Ovary (tissue), 3 donors: ENCODE measurements at regions not wholly inside any gene's neighbourhood (a gene's known extent, or its start where the extent isn't known, plus 50 kb on each side); places are given as distances from the start of the nearest gene placed in this dataset.

ENCODE experiments used
- POLR2A ChIP-seq: fragments of 450-650 bp; IDR thresholded peaks from one replicate; pipeline ENCODE4 v1.6.1; 2017; ENCODE audit warnings: antibody characterized with exemption, mild to moderate bottlenecking, moderate library complexity
- TF ChIP-seq, protein P1 (sequence below), 3 donors: fragments of 450-650 bp in 2 of 3; fragments of 200-600 bp in 1 of 3; IDR thresholded peaks; one replicate each; pipeline versions ENCODE4 v1.5.1 to v1.8.0; 2016 to 2022; ENCODE audit warnings: antibody characterized with exemption in 3 of 3, mild to moderate bottlenecking in 1 of 3
- donor health status: DM: no; HTN: no; CAD: no.

DNA sequence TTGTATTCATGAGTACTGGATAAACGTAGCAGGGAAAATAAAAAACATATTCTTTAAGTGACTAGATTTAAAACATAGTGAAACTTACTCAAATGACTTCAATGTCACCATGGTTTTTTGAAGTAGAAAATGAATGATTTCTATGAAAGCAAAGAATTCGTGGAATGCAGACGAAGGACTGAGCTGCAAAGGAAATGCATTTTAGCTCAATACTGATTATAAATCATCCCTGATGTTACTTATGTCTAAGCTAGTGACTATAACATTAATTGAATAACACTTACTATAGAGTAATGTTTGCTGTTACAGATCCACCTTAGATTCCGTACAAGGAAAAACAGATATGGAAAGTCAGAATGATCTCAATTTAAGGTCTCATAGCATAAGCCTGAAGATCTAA, 1257.7 kb upstream of the CDH2 start:
- TF ChIP-seq, protein P1, sequence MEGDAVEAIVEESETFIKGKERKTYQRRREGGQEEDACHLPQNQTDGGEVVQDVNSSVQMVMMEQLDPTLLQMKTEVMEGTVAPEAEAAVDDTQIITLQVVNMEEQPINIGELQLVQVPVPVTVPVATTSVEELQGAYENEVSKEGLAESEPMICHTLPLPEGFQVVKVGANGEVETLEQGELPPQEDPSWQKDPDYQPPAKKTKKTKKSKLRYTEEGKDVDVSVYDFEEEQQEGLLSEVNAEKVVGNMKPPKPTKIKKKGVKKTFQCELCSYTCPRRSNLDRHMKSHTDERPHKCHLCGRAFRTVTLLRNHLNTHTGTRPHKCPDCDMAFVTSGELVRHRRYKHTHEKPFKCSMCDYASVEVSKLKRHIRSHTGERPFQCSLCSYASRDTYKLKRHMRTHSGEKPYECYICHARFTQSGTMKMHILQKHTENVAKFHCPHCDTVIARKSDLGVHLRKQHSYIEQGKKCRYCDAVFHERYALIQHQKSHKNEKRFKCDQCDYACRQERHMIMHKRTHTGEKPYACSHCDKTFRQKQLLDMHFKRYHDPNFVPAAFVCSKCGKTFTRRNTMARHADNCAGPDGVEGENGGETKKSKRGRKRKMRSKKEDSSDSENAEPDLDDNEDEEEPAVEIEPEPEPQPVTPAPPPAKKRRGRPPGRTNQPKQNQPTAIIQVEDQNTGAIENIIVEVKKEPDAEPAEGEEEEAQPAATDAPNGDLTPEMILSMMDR (IDR thresholded peaks at IDR 0.05), result no peak
- no peak for TF ChIP-seq POLR2A
